ENCODE measurements at regions not wholly inside any gene's neighbourhood (a gene's known extent, or its start where the extent isn't known, plus 50 kb on each side); places are given as distances from the start of the nearest gene placed in this dataset.

DNA sequence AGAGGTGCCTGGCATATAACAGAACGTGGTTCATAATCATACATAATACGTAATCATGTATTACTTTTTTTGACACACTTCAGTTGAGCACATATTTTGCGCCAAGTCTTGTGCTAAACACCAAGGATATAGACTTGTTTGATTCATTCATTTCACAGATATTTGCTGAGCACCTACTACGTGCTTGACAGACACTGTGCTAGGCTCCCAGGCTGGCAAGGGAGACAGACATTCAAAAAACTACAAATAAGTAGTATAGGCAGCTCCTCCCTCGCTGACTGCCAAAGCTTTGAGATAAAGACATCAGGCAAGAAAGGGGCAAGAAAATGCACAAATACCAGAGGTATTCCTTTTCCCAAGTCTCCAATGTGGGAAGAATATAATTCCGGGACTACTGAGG, 122.5 kb upstream of the CPEB4 start:
- TF ChIP-seq, protein P1, sequence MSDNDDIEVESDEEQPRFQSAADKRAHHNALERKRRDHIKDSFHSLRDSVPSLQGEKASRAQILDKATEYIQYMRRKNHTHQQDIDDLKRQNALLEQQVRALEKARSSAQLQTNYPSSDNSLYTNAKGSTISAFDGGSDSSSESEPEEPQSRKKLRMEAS (IDR thresholded peaks at IDR 0.05): no peak
- TF ChIP-seq NFIC (IDR thresholded peaks at IDR 0.05) (no peak), ZBTB7A (IDR thresholded peaks at IDR 0.05; ENCODE audit: low read depth) (no peak), USF1 (IDR thresholded peaks at IDR 0.05) (no peak), CREB1 (IDR thresholded peaks at IDR 0.05; ENCODE audit: low read depth) (no peak), CEBPB (IDR thresholded peaks at IDR 0.05) (no peak)
